GM12891 (cell line): ENCODE measurements at regions not wholly inside any gene's neighbourhood (a gene's known extent, or its start where the extent isn't known, plus 50 kb on each side); places are given as distances from the start of the nearest gene placed in this dataset.

Experiments used
- POLR2A ChIP-seq: IDR thresholded peaks from 2 replicates; pipeline ENCODE4 v1.6.1; 2011; ENCODE audit warnings: low read depth, low read length, control low read depth
- POLR2AphosphoS5 ChIP-seq: IDR thresholded peaks from 2 replicates; pipeline ENCODE4 v1.6.1; 2011; ENCODE audit warnings: low read depth, low read length, control low read depth

- TF ChIP-seq POLR2A = no peak
- TF ChIP-seq POLR2AphosphoS5 = no peak
Observed at GRCh38 chr5:108545301-108545700, 163.4 kb upstream of the FBXL17 start.
